ENCODE measurements at regions not wholly inside any gene's neighbourhood (a gene's known extent, or its start where the extent isn't known, plus 50 kb on each side); places are given as distances from the start of the nearest gene placed in this dataset.

- peak; percentile 58 for DNase-seq (ENCODE audit: low spot score)
- intact Hi-C loops (cut with micrococcal nuclease; ENCODE audit: unreplicated experiment) = loop anchor here (1.0 to 5.0 kb wide), 2 partner anchors 100 to 316 kb away; partner anchors contain the start of gene SSBP2
- H3K4me1 ChIP-seq (ENCODE audit: insufficient read depth, low read length) = 0 out of 2 replicates have a peak, but pooled peaks cover 8% of the 10 kb centered on the region
- TF ChIP-seq PHF21A (CRISPR knock-in tag; IDR thresholded peaks at IDR 0.05) (peak; percentile 46; the same call in 1 of the 2 replicates), IRF2 (CRISPR knock-in tag; IDR thresholded peaks at IDR 0.05) (peak; percentile 39; the same call in 1 of the 2 replicates), KMT2B (CRISPR knock-in tag; IDR thresholded peaks at IDR 0.05) (peak; percentile 41; the same call in 1 of the 2 replicates), RNF219 (CRISPR knock-in tag; IDR thresholded peaks at IDR 0.05) (no peak), TARDBP (CRISPR knock-in tag; IDR thresholded peaks at IDR 0.05) (peak; percentile 54; the same call in 1 of the 2 replicates), YEATS4 (CRISPR knock-in tag; IDR thresholded peaks at IDR 0.05; ENCODE audit: borderline replicate concordance) (peak; percentile 51; the same call in 1 of the 2 replicates), CSRNP1 (CRISPR knock-in tag; IDR thresholded peaks at IDR 0.05) (no peak), ISL2 (CRISPR knock-in tag; IDR thresholded peaks at IDR 0.05) (0 out of 2 replicates have a peak, but pooled peaks have one; percentile 13), UBTF (CRISPR knock-in tag; IDR thresholded peaks at IDR 0.05) (peak; percentile 32; the same call in 1 of the 2 replicates), ETV5 (CRISPR knock-in tag; IDR thresholded peaks at IDR 0.05; ENCODE audit: borderline replicate concordance) (peak; percentile 65; the same call in 1 of the 2 replicates)
Observed at GRCh38 chr5:81851481-81852178, 100.7 kb upstream of the SSBP2 start.

More at GRCh38 chr5:81851481-81852178, 100.7 kb upstream of the SSBP2 start:
- no peak overlapping the region for H3K27ac ChIP-seq (ENCODE audit: extremely low read length, insufficient read depth, low read length)
- H4K20me1 ChIP-seq (ENCODE audit: insufficient read depth, low read length) = no peaks in the 10 kb centered on the region
- ChIA-PET CTCF (ENCODE audit: low intra/inter-chr PET ratio, low total read pairs) (no interaction called here), POLR2A (interaction anchor here (1.6 kb wide), 1 partner anchor 100 kb away, joined by 12 read pairs; the partner anchor contains the start of gene SSBP2)
- H3K79me2 ChIP-seq (ENCODE audit: insufficient read depth, low read length) = no peaks in the 10 kb centered on the region
- peak overlapping the region in 2 of 3 experiments; percentile 32 to 56; a peak in 4 of 6 replicates for H3K4me3 ChIP-seq (replicated peaks in 1 of 3; ENCODE audit: insufficient read depth in 1 of 3, low read depth in 2 of 3, low read length in 3 of 3)
- no peaks in the 10 kb centered on the region for H3K9me3 ChIP-seq (ENCODE audit: low read length)
- H3K36me3 ChIP-seq (replicated peaks in 1 of 2; ENCODE audit: control insufficient read depth in 1 of 2, insufficient read depth in 2 of 2, low read length in 2 of 2) = no peaks in the 10 kb centered on the region
- no TSS peak for BruUV-seq (replicated peaks)
- in situ Hi-C loops (cut with HindIII; ENCODE audit: extremely low pct_ligation_motif_present, low pct_unique_long_range_greater_than_20kb) = no loop called here
- FAIRE-seq (peak; percentile 34), ATAC-seq (peak; percentile 97)
- no peak overlapping the region for H3K9ac ChIP-seq (ENCODE audit: insufficient read depth, low read depth, low read length)
- peaks cover 3 to 15% of the 10 kb centered on the region in 2 experiments; a peak in 3 of 5 replicates for H3K27me3 ChIP-seq (ENCODE audit: control insufficient read depth in 1 of 2, insufficient read depth in 2 of 2, low read length in 2 of 2)
- H2AFZ ChIP-seq (ENCODE audit: low read length) = no peak overlapping the region
- peak overlapping the region; percentile 80 for H3K4me2 ChIP-seq (ENCODE audit: low read depth, low read length)
- WGBS (ENCODE audit: low lambda C conversion rate) = 0% methylated on average over 17 of the region's 31 CpGs

Measured in HepG2 (cell line).